GM19324 (cell line): ENCODE measurements at regions not wholly inside any gene's neighbourhood (a gene's known extent, or its start where the extent isn't known, plus 50 kb on each side); places are given as distances from the start of the nearest gene placed in this dataset.

Experiments
- ATAC-seq: cut with Tn5 transposase; IDR thresholded peaks from one replicate; pipeline ENCODE4 v1.9.1; 2021; ENCODE audit warnings: mild to moderate bottlenecking, moderate library complexity; ENCODE audit not compliant: unreplicated experiment, low FRiP score

- ATAC-seq, result no peak
Observed at GRCh38 chr12:107339932-107340331, 246.6 kb upstream of the CRY1 start.

GRCh38 chr12:107340898-107341297 lies 247.5 kb upstream of the CRY1 start:
- no peak for ATAC-seq

GRCh38 chr12:107344035-107344808 lies 250.9 kb upstream of the CRY1 start:
- no peak for ATAC-seq

- no peak for ATAC-seq
Observed at GRCh38 chr12:107347261-107347660, 253.9 kb upstream of the CRY1 start.

DNA sequence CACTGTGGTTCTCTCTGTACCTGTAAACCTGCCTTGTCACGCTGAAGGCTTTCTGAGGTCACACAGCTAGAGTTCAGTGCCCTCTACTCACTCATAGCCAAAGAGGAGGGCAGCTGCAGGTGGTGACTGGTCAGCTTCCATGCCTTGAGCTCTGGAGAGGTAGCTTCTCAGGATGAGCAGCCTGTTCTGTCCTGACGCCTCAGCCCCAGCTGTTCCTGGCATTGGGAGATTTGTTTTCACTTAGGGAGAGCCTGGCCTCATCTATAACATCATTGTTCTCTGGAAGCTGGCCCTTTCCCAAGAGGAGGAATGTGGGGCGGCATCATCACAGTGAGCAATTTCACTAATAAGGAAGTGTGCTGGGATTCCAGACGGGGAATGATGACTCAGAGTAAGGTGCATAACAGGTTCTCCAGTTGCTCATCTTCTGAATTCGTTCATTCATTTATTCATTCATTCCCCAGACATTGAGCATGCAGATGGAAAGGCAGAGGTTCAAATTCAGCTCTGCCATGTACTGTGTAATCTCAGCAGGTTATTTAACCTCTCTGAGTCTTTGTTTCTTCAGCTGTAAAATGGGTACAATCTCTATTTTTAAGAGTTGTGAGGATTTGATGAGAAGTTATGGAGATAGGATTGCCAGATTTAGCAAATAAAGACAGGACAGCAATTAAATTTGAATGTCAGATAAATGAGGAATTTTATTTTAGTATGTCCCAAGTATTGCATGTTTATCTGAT lies 255.8 kb upstream of the CRY1 start:
- no peak for ATAC-seq

DNA sequence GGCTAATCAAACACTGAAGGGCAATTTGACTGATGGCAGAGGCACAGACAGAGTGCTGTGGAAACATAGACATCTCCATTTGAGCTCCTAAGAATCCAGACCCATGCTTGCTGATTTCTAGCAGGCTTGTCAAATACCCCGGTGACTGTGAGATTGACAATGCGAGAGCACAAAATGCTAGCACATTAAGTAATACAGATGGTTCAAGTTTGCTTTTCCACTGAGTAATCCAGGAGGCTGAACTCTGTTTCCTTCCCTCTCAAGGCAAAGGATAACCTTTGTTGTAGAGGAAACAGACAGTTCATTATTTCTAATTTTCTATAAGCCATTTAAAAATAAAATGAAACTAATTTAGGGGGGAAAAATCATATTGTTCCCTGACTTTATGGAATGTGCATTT lies 256.5 kb upstream of the CRY1 start:
- ATAC-seq, result no peak

GRCh38 chr12:107351109-107351508 lies 257.8 kb upstream of the CRY1 start:
- ATAC-seq, result no peak

GRCh38 chr12:107351713-107352112 lies 258.4 kb upstream of the CRY1 start:
- no peak for ATAC-seq

DNA sequence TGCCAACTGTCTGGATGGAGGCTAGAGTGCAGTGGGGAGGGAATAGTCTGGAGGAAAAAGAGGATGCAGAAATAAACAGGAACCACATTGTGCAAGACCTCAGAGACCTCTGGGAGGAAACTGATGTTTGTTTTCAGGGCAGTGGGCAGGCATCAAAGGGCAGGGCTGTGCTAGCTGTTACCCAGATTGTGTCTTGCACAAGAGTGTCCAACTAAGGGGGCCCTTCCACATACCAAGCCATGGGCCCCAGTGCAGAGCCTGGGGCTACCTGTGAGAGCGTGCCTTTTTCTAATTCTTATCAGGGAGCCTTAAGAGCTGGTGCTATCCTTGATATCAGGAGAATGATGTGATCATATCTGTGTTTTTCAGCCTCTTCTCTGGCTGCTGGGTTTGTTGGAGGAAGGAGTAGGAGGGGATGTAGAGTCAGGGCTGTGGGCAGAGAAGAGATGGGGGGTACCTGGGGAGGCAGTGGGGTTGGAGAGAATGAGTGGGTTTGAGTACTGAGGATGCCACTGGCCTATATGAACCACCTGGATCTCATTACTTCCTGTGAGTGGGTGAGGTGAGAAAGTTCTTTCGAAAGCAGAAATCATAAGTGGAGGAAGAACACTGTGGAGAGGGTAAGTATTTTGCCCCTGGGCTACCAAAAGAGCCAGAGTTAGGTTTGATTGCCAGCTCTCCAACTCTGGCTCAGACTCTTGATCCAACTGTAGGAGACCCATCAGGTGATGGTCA lies 259.2 kb upstream of the CRY1 start:
- ATAC-seq, result no peak

- ATAC-seq, result no peak
Observed at GRCh38 chr12:107353312-107353711, 260.0 kb upstream of the CRY1 start.

GRCh38 chr12:107355004-107355565 lies 261.7 kb upstream of the CRY1 start:
- no peak for ATAC-seq

GRCh38 chr12:107355612-107356011 lies 262.3 kb upstream of the CRY1 start:
- no peak for ATAC-seq

DNA sequence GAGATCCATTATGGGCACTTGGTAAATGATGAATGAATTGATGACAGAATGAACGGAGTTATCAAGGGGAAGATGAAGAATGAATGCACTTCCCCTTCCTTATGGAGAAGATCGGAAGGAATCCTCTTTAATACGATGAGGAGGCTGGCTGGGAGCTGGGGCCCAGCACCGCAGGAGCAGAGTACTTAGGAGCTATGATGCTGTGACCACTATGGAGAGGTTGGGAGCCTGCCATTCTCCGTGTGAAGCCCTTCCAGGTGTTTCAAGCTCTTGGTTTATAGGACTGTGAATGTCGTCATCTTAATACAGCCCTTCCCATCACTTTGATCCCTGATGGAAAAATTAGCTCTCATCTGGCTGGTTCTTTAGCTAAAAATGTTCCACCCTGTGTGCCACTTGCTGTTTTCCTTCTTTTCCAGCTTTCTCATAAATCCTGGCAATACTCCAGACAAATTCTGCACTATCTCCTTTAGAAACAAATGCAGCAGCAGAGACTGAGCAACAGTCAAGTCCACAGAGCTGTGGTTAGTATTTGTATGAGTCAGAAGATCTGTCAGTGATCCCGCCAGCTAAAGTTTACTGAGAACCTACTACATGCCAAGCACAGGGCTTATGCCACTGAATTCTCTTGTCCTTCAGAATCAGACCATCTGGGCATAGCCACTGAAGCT lies 263.1 kb upstream of the CRY1 start:
- ATAC-seq, result no peak

GRCh38 chr12:107356937-107357295 lies 263.6 kb upstream of the CRY1 start:
- no peak for ATAC-seq

GRCh38 chr12:107359382-107359781 lies 266.0 kb upstream of the CRY1 start:
- ATAC-seq, result no peak

- ATAC-seq, result no peak
Observed at GRCh38 chr12:107360033-107360432, 266.7 kb upstream of the CRY1 start.

DNA sequence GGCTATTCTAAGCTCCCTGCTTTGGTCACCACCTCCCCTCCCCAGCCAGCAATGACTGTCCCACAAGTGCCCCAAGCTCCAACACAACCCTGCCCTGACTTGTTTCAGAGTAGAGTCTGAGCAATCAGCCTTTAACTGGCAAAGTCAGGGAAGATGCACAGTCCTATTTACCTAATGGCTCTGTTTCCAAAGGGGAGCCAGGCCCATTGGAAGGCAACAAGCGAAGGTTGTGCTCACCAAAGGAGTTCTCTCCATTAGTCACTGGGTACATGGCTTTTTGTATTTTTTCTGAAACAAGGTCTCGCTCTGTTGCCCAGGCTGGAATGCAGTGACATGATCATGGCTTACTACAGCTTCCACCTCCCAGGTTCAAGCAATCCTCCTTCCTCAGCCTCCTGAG lies 267.1 kb upstream of the CRY1 start:
- ATAC-seq, result no peak

GRCh38 chr12:107361970-107362369 lies 268.6 kb upstream of the CRY1 start:
- ATAC-seq, result no peak

DNA sequence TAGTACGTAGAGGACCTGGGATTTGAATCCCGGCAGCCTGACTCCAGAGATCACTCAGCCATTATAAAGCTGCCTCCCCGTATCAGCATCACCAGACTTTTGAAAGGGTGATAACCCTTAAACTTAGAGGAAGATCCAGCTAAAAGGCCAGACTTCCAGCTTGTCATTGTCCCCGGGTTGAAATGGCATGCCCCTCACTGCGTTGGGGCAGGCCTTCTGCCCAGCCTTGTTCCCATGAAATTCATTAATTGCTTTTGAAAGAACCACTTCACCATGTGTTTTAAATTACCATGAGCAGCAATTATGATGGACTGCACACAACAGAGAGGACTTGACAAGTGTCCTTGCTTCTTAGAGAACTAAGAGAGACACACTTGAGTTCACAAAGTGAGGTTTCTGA lies 269.6 kb upstream of the CRY1 start:
- no peak for ATAC-seq

GRCh38 chr12:107364875-107365518 lies 271.6 kb upstream of the CRY1 start:
- ATAC-seq, result no peak
